GM12874 (cell line): ENCODE measurements at regions not wholly inside any gene's neighbourhood (a gene's known extent, or its start where the extent isn't known, plus 50 kb on each side); places are given as distances from the start of the nearest gene placed in this dataset.

Source experiments
- TF ChIP-seq, protein P1 (sequence below): IDR thresholded peaks from 2 replicates; pipeline ENCODE4 v1.5.1; 2011; ENCODE audit warnings: low read depth, mild to moderate bottlenecking, control low read depth, low read length, moderate library complexity; ENCODE audit not compliant: insufficient read depth

DNA sequence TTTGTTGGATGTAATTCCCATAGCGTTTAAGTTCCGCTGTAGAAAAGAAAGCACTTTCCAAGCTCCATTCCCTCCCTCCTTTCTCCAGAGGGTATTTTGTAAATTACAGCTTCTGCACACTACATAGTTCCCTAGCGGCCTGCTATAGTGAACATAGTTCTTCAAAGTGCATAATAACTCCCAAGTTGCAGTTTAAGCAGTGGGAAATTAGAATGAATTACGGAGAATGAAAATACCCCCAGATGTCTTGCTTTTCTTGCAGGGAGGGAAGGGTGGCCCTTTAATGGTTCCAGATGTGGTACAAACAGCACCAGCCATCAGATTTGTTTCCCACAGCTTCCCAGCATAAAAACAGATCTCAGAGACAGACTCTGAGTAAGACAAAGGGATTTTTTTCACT is 893.9 kb downstream of the SUCLG1 start:
- TF ChIP-seq, protein P1, sequence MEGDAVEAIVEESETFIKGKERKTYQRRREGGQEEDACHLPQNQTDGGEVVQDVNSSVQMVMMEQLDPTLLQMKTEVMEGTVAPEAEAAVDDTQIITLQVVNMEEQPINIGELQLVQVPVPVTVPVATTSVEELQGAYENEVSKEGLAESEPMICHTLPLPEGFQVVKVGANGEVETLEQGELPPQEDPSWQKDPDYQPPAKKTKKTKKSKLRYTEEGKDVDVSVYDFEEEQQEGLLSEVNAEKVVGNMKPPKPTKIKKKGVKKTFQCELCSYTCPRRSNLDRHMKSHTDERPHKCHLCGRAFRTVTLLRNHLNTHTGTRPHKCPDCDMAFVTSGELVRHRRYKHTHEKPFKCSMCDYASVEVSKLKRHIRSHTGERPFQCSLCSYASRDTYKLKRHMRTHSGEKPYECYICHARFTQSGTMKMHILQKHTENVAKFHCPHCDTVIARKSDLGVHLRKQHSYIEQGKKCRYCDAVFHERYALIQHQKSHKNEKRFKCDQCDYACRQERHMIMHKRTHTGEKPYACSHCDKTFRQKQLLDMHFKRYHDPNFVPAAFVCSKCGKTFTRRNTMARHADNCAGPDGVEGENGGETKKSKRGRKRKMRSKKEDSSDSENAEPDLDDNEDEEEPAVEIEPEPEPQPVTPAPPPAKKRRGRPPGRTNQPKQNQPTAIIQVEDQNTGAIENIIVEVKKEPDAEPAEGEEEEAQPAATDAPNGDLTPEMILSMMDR = no peak

DNA sequence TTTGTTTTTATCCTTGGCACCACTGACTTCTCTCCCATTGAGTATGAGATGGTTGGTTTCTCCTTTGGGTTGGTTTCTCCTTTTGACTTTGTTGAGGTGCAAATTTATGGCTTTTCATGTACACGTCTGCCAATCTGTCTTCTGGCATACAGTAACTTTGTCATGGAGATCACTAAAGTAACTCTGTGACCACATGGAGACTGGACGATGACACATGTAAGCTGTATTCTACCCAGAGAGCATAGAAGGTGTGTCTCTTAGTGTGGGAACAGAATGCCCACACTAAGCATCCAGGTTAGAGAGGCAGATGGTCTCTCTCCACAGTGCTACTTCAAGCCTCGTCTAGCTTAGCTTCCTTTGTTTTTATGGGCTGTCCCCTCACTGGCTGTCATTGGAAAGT is 897.5 kb downstream of the SUCLG1 start:
- TF ChIP-seq, protein P1 = no peak

DNA sequence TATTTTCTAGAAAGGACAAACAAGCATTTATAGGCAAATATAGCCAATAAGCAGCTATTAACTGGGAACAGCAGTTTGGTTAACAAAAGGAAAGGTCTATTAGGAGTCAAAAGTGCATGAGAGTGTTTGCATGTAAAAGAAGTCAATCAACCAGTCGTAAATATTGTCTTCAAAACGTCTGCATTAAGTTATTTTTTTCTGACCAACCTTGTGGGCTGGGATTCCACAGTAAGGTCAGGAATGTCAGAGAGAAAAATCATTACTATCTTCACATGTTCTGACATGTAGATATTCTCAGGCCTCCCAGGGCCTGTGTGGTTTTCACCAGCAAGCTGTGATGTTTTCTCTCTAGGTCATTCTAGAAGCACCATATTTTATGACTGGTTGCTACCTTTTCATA is 922.5 kb downstream of the SUCLG1 start:
- TF ChIP-seq, protein P1 = no peak

DNA sequence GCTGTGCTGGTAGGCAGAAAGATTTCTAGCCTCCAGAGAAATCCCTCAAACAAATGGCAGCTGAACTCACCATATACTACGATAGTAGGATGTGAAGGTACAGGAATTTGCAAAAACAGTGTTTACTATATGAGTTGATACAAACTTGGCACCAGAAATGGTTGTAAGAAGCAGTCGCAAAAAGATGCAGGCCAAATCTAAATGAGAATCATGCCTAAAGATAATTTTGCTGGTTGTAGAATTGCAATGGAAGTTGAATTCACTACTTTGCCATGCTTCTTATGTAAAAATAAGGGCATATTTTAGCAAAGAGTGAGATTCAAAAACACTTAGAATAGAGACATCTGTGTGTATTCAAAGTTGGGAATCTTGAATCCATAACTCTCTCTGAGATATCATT is 924.7 kb downstream of the SUCLG1 start:
- TF ChIP-seq, protein P1 = no peak

DNA sequence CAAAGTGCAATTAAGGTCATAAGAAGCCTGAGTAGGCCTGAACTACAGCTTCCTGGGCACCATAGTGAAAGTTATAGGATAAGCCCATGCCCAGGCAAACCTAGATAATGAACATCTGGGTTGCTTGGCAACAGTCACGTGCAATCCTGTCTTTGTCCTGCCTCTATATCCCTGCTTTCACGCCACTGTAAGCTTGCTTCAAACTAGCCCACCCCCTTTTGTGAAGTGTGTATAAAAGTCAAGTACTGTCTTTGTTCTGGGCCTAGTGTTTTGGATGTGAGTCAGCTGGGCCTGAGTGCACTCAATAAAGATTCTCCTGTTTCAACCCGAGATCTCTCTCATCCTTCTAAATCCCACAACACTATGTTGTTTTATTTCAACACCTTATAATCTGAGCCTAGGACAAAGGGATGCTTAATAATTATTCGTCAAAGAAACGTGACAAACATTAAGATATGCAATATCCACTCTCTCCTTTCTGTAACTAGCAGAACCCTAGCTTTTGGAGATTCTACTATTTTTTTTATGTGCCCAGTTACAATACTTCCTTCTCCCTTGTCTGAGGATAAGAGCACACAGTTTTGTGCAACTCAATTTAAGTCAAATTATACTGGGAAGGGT is 927.8 kb downstream of the SUCLG1 start:
- TF ChIP-seq, protein P1 = no peak

DNA sequence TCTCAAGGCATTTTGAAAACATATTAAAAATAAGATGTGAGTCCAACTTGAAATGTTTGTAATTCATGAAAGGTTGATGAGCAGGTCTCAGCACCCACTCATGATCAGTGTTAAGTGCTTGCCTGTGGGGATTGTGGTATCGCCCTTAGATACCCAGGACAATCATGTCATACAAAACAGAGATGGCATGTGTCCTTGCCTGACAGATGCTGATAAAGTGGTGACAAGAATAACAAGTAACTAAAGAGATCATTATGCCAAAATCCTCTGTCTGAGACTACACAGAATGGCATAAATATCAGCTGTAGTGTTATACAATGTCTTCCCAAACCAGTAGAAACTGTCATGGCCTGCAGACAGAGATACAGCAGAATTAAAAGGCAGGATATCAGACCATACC is 930.3 kb downstream of the SUCLG1 start:
- TF ChIP-seq, protein P1 = no peak

DNA sequence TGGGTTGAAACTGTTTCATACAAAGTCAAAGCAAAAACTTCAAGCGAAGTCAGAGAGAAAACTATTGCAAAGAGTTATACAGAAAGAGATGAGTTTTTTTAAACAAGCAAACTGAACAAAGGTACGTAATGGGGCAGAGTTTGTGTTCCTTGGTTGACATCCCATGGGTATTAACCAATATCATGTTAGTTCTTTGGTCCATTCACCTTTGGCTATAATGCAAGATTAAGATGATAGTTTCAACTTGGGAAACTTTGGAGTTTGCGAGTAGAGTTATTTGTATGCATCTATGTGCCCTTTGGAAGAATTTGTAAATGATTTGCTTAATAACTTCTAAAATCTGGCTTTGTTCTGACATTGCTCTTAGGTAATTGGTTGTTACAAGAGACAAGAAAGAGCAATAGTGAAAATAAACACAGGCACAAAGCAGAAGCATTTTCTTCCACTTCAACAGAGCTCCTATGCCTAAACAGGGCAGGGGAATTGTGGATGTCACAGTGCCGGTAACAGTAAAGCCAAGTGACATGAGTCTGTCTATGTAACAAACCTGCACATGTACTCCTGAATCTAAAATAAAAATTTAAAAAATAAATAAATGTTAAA is 936.1 kb downstream of the SUCLG1 start:
- TF ChIP-seq, protein P1 = no peak
